Astrocyte (in vitro differentiated cells and primary cell): ENCODE measurements at regions not wholly inside any gene's neighbourhood (a gene's known extent, or its start where the extent isn't known, plus 50 kb on each side); places are given as distances from the start of the nearest gene placed in this dataset.

ENCODE experiments used
- DNase-seq: peaks from one replicate; pipeline ENCODE4 v3.0.0-alpha.2; 2010; ENCODE audit warnings: low read depth
- FAIRE-seq: peaks from 2 replicates; lab custom pipeline; 2011; peaks lifted over from hg19 to GRCh38; lab: Jason Lieb, UNC
- H2AFZ ChIP-seq: 2 replicates; pipeline ENCODE4 v1.6.0; 2012; ENCODE audit warnings: low read depth, low read length, inconsistent platforms
- H3K27ac ChIP-seq: 2 replicates; pipeline ENCODE4 v1.5.1; 2011; ENCODE audit warnings: low read depth, low read length, inconsistent platforms
- H3K27me3 ChIP-seq: 2 replicates; pipeline ENCODE4 v1.6.0; 2011; ENCODE audit warnings: low read length, inconsistent platforms; ENCODE audit not compliant: insufficient read depth
- H3K36me3 ChIP-seq: 2 replicates; pipeline ENCODE4 v1.5.1; 2011; ENCODE audit warnings: low read length, inconsistent platforms; ENCODE audit not compliant: insufficient read depth
- H3K4me1 ChIP-seq: 2 replicates; pipeline ENCODE4 v1.5.1; 2011; ENCODE audit warnings: low read length, inconsistent platforms; ENCODE audit not compliant: insufficient read depth
- H3K4me2 ChIP-seq: 2 replicates; pipeline ENCODE4 v1.6.0; 2012; ENCODE audit warnings: low read length, inconsistent platforms
- H3K4me3 ChIP-seq: 2 replicates; pipeline ENCODE4 v1.5.1; 2011; ENCODE audit warnings: low read depth, mild to moderate bottlenecking, low read length, inconsistent platforms; ENCODE audit not compliant: insufficient read depth
- H3K79me2 ChIP-seq: 2 replicates; pipeline ENCODE4 v1.6.0; 2012; ENCODE audit warnings: mild to moderate bottlenecking, low read length, inconsistent platforms; ENCODE audit not compliant: insufficient read depth
- H3K9ac ChIP-seq: 2 replicates; pipeline ENCODE4 v1.6.0; 2012; ENCODE audit warnings: mild to moderate bottlenecking, low read length, inconsistent platforms
- H3K9me3 ChIP-seq: 2 replicates; pipeline ENCODE4 v1.5.1; 2012; ENCODE audit warnings: low read depth, mild to moderate bottlenecking, low read length, inconsistent platforms; ENCODE audit not compliant: insufficient read depth
- H4K20me1 ChIP-seq: 2 replicates; pipeline ENCODE4 v1.6.0; 2012; ENCODE audit warnings: low read length, inconsistent platforms; ENCODE audit not compliant: insufficient read depth
- H3K27ac Mint-ChIP-seq: one replicate; pipeline ENCODE4 v1.8.0; 2021; ENCODE audit warnings: mild to moderate bottlenecking, mixed read lengths; ENCODE audit not compliant: unreplicated experiment
- H3K27me3 Mint-ChIP-seq: one replicate; pipeline ENCODE4 v1.8.0; 2021; ENCODE audit warnings: low read depth, mixed read lengths; ENCODE audit not compliant: unreplicated experiment
- H3K36me3 Mint-ChIP-seq: one replicate; pipeline ENCODE4 v1.8.0; 2021; ENCODE audit warnings: low read depth, mixed read lengths; ENCODE audit not compliant: unreplicated experiment
- H3K4me1 Mint-ChIP-seq: one replicate; pipeline ENCODE4 v1.8.0; 2021; ENCODE audit warnings: low read depth, mixed read lengths; ENCODE audit not compliant: unreplicated experiment
- H3K4me3 Mint-ChIP-seq: one replicate; pipeline ENCODE4 v1.8.0; 2021; ENCODE audit warnings: mild to moderate bottlenecking, moderate library complexity, mixed read lengths; ENCODE audit not compliant: unreplicated experiment
- H3K9me3 Mint-ChIP-seq: one replicate; pipeline ENCODE4 v1.8.0; 2021; ENCODE audit warnings: mild to moderate bottlenecking, mixed read lengths; ENCODE audit not compliant: unreplicated experiment
- CTCF ChIP-seq: IDR thresholded peaks from 2 replicates; pipeline ENCODE4 v1.5.1; 2011; ENCODE audit warnings: low read depth, mild to moderate bottlenecking, inconsistent platforms, low read length, moderate library complexity; ENCODE audit not compliant: insufficient read depth
- EZH2 ChIP-seq: IDR thresholded peaks from 2 replicates; pipeline ENCODE4 v1.6.1; 2012; ENCODE audit warnings: mild to moderate bottlenecking, low read length, inconsistent platforms; ENCODE audit not compliant: insufficient read depth

- H3K9ac ChIP-seq: no peak overlapping the region
- Mint-ChIP-seq H3K27ac (no peak overlapping the region), H3K4me1 (peaks cover 10% of the 10 kb centered on the region), H3K4me3 (no peak overlapping the region), H3K27me3 (no peaks in the 10 kb centered on the region), H3K9me3 (no peaks in the 10 kb centered on the region), H3K36me3 (no peaks in the 10 kb centered on the region)
- H3K4me2 ChIP-seq: no peak overlapping the region
- no peak for DNase-seq
- no peak for TF ChIP-seq EZH2
- TF ChIP-seq CTCF: no peak
- no peak overlapping the region for H3K27ac ChIP-seq
- H3K9me3 ChIP-seq: no peaks in the 10 kb centered on the region
- H3K4me1 ChIP-seq: peaks cover 2% of the 10 kb centered on the region
- H4K20me1 ChIP-seq: no peaks in the 10 kb centered on the region
- FAIRE-seq: no peak
- H3K4me3 ChIP-seq: no peak overlapping the region
- no peaks in the 10 kb centered on the region for H3K79me2 ChIP-seq
- no peaks in the 10 kb centered on the region for H3K27me3 ChIP-seq
- no peaks in the 10 kb centered on the region for H3K36me3 ChIP-seq
- no peak overlapping the region for H2AFZ ChIP-seq
These were observed 194.0 kb downstream of the NDFIP2 start for GRCh38 chr13:79674765-79675515.

GRCh38 chr13:79673993-79674377 is 193.0 kb downstream of the NDFIP2 start:
- Mint-ChIP-seq H3K4me1 (peaks cover 10% of the 10 kb centered on the region), H3K4me3 (no peak overlapping the region)
- H3K4me1 ChIP-seq: peaks cover 2% of the 10 kb centered on the region

More at GRCh38 chr13:79673993-79674377, 193.0 kb downstream of the NDFIP2 start:
- H3K27me3 ChIP-seq: no peaks in the 10 kb centered on the region
- H3K27me3 Mint-ChIP-seq: no peaks in the 10 kb centered on the region
- no peaks in the 10 kb centered on the region for H3K79me2 ChIP-seq
- H3K9me3 Mint-ChIP-seq: no peaks in the 10 kb centered on the region
- no peak for TF ChIP-seq EZH2
- no peak for TF ChIP-seq CTCF
- no peak overlapping the region for H3K27ac Mint-ChIP-seq
- H3K36me3 ChIP-seq: no peaks in the 10 kb centered on the region
- FAIRE-seq: no peak
- no peak overlapping the region for H3K4me3 ChIP-seq
- no peak for DNase-seq
- no peak overlapping the region for H3K9ac ChIP-seq
- no peak overlapping the region for H2AFZ ChIP-seq
- no peaks in the 10 kb centered on the region for H4K20me1 ChIP-seq
- no peaks in the 10 kb centered on the region for H3K36me3 Mint-ChIP-seq
- H3K27ac ChIP-seq: no peak overlapping the region
- no peaks in the 10 kb centered on the region for H3K9me3 ChIP-seq
- no peak overlapping the region for H3K4me2 ChIP-seq
